ENCODE measurements at regions not wholly inside any gene's neighbourhood (a gene's known extent, or its start where the extent isn't known, plus 50 kb on each side); places are given as distances from the start of the nearest gene placed in this dataset.

GRCh38 chr11:101401245-101401644, 182.6 kb downstream of the TRPC6 start:
- TF ChIP-seq CTCF (IDR thresholded peaks at IDR 0.05; ENCODE audit: low read length) (no peak), EZH2 (IDR thresholded peaks at IDR 0.05; ENCODE audit: borderline replicate concordance, low read length) (no peak)
- no peaks in the 10 kb centered on the region for H3K79me2 ChIP-seq (ENCODE audit: insufficient read depth, low read length)
- H3K9ac ChIP-seq (ENCODE audit: low read length) = no peak overlapping the region
- no peaks in the 10 kb centered on the region for H3K4me1 ChIP-seq (ENCODE audit: insufficient read depth, low read length, severe bottlenecking)
- no peaks in the 10 kb centered on the region for H4K20me1 ChIP-seq (ENCODE audit: insufficient read depth, low read length)
- no peaks in the 10 kb centered on the region for H3F3A ChIP-seq (ENCODE audit: insufficient read depth, low read length)
- H3K4me3 ChIP-seq (ENCODE audit: low read depth, low read length, poor library complexity, severe bottlenecking) = no peak overlapping the region
- no peaks in the 10 kb centered on the region for H3K9me3 ChIP-seq (ENCODE audit: low read length)
- no peak overlapping the region for H2AFZ ChIP-seq (ENCODE audit: low read length)
- H3K9me2 ChIP-seq (ENCODE audit: low read depth, low read length) = no peaks in the 10 kb centered on the region
- H3K27me3 ChIP-seq (ENCODE audit: insufficient read depth, low read length) = no peaks in the 10 kb centered on the region
- H3K36me3 ChIP-seq (ENCODE audit: insufficient read depth, low read length) = no peaks in the 10 kb centered on the region
- H3K4me2 ChIP-seq (ENCODE audit: low read length) = no peak overlapping the region
- no peak overlapping the region for H3K27ac ChIP-seq (ENCODE audit: low read depth, low read length, poor library complexity, severe bottlenecking)

GRCh38 chr11:101397979-101398378, 185.8 kb downstream of the TRPC6 start:
- no peaks in the 10 kb centered on the region for H3F3A ChIP-seq (ENCODE audit: insufficient read depth, low read length)
- no peaks in the 10 kb centered on the region for H3K79me2 ChIP-seq (ENCODE audit: insufficient read depth, low read length)
- H3K27ac ChIP-seq (ENCODE audit: low read depth, low read length, poor library complexity, severe bottlenecking) = no peak overlapping the region
- no peaks in the 10 kb centered on the region for H3K27me3 ChIP-seq (ENCODE audit: insufficient read depth, low read length)
- no peak overlapping the region for H3K4me3 ChIP-seq (ENCODE audit: low read depth, low read length, poor library complexity, severe bottlenecking)
- no peaks in the 10 kb centered on the region for H3K9me2 ChIP-seq (ENCODE audit: low read depth, low read length)
- H3K4me2 ChIP-seq (ENCODE audit: low read length) = no peak overlapping the region
- H3K9ac ChIP-seq (ENCODE audit: low read length) = no peak overlapping the region
- no peaks in the 10 kb centered on the region for H3K36me3 ChIP-seq (ENCODE audit: insufficient read depth, low read length)
- H3K9me3 ChIP-seq (ENCODE audit: low read length) = no peaks in the 10 kb centered on the region
- no peaks in the 10 kb centered on the region for H3K4me1 ChIP-seq (ENCODE audit: insufficient read depth, low read length, severe bottlenecking)
- TF ChIP-seq CTCF (IDR thresholded peaks at IDR 0.05; ENCODE audit: low read length) = no peak
- TF ChIP-seq EZH2 (IDR thresholded peaks at IDR 0.05; ENCODE audit: borderline replicate concordance, low read length) = no peak
- H2AFZ ChIP-seq (ENCODE audit: low read length) = no peak overlapping the region
- no peaks in the 10 kb centered on the region for H4K20me1 ChIP-seq (ENCODE audit: insufficient read depth, low read length)

- H3K27ac ChIP-seq (ENCODE audit: low read depth, low read length, poor library complexity, severe bottlenecking) = no peak overlapping the region
- H3K9me3 ChIP-seq (ENCODE audit: low read length) = no peaks in the 10 kb centered on the region
- TF ChIP-seq CTCF (IDR thresholded peaks at IDR 0.05; ENCODE audit: low read length) (no peak), EZH2 (IDR thresholded peaks at IDR 0.05; ENCODE audit: borderline replicate concordance, low read length) (no peak)
- no peaks in the 10 kb centered on the region for H3F3A ChIP-seq (ENCODE audit: insufficient read depth, low read length)
- H2AFZ ChIP-seq (ENCODE audit: low read length) = no peak overlapping the region
- H3K9me2 ChIP-seq (ENCODE audit: low read depth, low read length) = no peaks in the 10 kb centered on the region
- no peaks in the 10 kb centered on the region for H3K27me3 ChIP-seq (ENCODE audit: insufficient read depth, low read length)
- no peak overlapping the region for H3K4me2 ChIP-seq (ENCODE audit: low read length)
- no peaks in the 10 kb centered on the region for H3K36me3 ChIP-seq (ENCODE audit: insufficient read depth, low read length)
- H3K79me2 ChIP-seq (ENCODE audit: insufficient read depth, low read length) = no peaks in the 10 kb centered on the region
- H3K4me3 ChIP-seq (ENCODE audit: low read depth, low read length, poor library complexity, severe bottlenecking) = no peak overlapping the region
- no peaks in the 10 kb centered on the region for H4K20me1 ChIP-seq (ENCODE audit: insufficient read depth, low read length)
- H3K4me1 ChIP-seq (ENCODE audit: insufficient read depth, low read length, severe bottlenecking) = no peaks in the 10 kb centered on the region
- no peak overlapping the region for H3K9ac ChIP-seq (ENCODE audit: low read length)
Observed at GRCh38 chr11:101390539-101390938, 193.3 kb downstream of the TRPC6 start.
